LNCaP clone FGC (cell line): ENCODE measurements at regions not wholly inside any gene's neighbourhood (a gene's known extent, or its start where the extent isn't known, plus 50 kb on each side); places are given as distances from the start of the nearest gene placed in this dataset.

Experiments used
- DNase-seq: peaks from one replicate; pipeline ENCODE4 v3.0.0-alpha.2; 2011; ENCODE audit warnings: low read depth
- H3K4me3 ChIP-seq: 2 replicates; pipeline ENCODE4 v1.5.1; 2011; ENCODE audit warnings: mild to moderate bottlenecking, low read depth, low read length, control low read depth
- TF ChIP-seq, protein P1 (sequence below): IDR thresholded peaks from 2 replicates; pipeline ENCODE4 v1.5.1; 2012; ENCODE audit warnings: mild to moderate bottlenecking; ENCODE audit not compliant: control insufficient read depth, insufficient read depth; ENCODE audit errors: extremely low read depth

DNA sequence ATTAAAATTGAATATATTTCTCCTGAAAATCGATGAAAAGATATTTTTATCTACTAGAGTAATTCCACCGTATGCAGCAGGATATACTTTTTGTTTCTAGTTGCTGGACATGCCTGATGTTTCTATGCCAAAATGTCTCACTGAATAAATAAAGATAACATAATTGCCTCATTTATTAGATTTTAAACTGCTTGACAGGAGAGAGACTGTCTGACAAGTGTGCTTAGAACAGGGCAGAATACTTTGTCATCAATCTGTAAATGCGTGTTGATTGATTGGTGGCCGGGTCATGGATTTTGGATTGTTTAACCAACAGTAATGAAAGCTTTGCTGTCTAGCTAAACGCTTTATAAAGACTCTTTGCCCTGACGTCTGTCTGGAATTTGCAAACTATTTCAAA lies 339.0 kb downstream of the CHRM3 start:
- H3K4me3 ChIP-seq: no peak overlapping the region
- DNase-seq: no peak
- TF ChIP-seq, protein P1, sequence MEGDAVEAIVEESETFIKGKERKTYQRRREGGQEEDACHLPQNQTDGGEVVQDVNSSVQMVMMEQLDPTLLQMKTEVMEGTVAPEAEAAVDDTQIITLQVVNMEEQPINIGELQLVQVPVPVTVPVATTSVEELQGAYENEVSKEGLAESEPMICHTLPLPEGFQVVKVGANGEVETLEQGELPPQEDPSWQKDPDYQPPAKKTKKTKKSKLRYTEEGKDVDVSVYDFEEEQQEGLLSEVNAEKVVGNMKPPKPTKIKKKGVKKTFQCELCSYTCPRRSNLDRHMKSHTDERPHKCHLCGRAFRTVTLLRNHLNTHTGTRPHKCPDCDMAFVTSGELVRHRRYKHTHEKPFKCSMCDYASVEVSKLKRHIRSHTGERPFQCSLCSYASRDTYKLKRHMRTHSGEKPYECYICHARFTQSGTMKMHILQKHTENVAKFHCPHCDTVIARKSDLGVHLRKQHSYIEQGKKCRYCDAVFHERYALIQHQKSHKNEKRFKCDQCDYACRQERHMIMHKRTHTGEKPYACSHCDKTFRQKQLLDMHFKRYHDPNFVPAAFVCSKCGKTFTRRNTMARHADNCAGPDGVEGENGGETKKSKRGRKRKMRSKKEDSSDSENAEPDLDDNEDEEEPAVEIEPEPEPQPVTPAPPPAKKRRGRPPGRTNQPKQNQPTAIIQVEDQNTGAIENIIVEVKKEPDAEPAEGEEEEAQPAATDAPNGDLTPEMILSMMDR: no peak

DNA sequence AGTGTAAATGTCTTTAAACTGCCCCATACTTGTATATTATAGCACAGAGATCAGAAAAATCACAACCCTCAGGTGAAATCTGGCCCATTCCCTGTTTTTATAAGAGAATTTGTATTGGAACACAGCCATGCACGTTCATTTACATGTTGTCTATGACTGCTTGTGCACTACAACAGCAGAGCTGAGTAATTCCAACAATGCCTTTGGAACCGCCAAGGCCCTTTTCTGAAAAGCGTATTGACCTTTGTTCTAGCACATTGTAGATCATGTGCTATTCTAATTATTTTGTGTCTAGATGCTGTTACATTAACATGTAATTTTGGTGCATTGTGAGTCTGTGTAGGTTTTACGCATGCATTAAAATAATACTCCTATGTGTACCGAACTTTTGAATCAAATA lies 339.6 kb downstream of the CHRM3 start:
- DNase-seq: no peak
- TF ChIP-seq, protein P1: no peak
- no peak overlapping the region for H3K4me3 ChIP-seq

DNA sequence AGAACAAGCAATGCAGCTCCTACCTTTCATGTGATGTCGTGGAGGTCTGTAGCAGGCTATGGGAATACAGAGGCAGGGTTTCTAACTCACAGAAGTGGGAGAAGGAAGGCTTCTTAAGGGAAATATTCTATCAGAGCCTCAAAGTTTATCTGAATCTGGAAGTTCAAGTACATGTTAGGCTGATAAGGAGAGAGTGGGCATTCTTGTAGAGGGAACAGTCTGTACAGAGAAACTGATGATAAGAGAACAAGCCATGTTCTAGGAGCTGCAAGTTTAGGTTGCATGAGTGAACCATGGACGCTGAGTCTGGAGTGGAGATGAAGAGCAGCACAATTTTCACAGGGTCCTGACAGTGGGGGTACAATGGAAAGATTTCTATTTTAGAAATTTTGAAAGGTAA lies 344.0 kb downstream of the CHRM3 start:
- no peak overlapping the region for H3K4me3 ChIP-seq
- DNase-seq: no peak
- TF ChIP-seq, protein P1: no peak

DNA sequence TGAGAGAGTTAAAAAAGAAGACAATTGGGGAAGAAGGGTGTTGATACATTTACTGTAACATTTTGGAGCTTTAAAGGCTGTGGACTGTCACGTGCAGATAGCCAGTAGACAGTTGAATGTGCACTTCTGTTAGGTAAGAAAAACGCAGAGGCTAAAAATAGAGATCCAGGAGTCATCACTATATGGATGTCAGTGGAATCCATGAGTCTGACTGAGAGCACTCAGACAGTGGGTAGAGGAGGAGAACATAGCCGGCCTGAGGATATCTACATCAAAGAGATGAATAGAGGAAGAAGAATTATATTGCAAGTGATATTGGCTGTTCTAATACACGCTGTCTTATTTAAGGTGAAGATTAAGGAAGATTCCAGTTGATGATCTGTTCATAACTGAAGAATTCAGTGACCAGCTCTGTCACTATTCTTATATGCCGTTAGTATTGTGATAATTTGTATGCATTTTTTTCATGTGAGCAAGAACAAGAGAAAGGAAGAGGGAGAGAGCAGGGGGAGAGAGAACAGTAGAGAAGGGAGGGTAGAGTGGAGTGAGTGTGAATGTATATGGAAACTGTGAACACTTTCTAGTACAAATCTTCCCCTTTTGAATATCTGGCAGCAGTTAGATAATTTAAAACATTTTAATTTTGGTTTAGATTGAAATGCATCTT lies 344.8 kb downstream of the CHRM3 start:
- no peak overlapping the region for H3K4me3 ChIP-seq
- DNase-seq: no peak
- TF ChIP-seq, protein P1: no peak

DNA sequence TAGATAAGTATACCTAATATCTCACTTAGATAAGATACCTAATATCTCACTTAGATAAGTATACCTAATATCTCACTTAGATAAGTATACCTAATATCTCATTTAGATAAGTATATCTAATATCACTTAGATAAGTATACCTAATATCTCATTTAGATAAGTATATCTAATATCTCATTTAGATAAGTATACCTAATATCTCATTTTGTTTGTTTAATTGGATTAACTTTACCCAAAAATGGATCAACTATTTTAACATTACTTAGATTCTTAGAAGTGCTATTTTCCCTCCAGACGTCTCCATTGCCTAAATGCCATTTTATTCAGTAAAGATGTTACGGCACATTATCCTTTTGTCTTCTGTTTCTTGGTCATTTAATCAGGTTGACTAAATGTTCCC lies 346.4 kb downstream of the CHRM3 start:
- no peak overlapping the region for H3K4me3 ChIP-seq
- DNase-seq: no peak
- TF ChIP-seq, protein P1: no peak

DNA sequence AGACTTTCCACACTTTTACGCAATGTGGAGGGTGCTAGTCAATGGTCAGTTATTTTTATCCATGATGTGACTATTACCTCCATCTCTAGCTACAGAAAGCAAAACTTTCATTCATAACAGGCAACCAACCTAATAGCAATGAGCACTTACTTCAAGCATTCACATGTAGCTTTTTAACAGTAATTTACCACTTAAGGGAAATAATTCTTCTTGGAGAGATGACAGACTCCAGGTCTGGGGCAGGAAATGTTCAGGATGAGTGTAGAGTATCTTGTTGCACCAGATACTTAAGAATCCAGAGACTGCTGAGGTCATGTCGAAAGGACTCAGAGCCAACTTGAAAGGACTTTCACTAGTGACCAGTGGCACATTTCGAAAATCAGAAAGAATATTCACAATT lies 347.6 kb downstream of the CHRM3 start:
- H3K4me3 ChIP-seq: no peak overlapping the region
- DNase-seq: no peak
- TF ChIP-seq, protein P1: no peak

DNA sequence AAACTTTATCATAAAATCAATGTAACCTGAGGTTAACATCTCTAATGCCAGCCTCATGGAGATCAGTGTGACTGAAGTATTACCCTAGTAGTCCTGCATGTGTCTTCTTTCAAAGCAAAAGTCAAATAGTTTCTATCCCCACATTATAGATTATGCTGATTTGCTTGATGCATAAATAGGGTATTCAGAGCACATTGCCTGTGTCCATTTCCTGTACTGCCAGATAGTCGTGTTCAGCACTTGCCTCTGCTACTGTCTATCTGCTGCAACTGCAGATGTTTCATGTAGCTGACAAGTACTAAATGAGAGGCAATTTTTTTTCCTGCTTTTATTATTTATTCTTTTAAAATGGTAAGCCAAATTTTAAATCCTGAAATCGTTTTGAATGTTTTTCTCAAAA lies 348.7 kb downstream of the CHRM3 start:
- TF ChIP-seq, protein P1: no peak
- no peak overlapping the region for H3K4me3 ChIP-seq
- no peak for DNase-seq
